ENCODE measurements at regions not wholly inside any gene's neighbourhood (a gene's known extent, or its start where the extent isn't known, plus 50 kb on each side); places are given as distances from the start of the nearest gene placed in this dataset.

DNA sequence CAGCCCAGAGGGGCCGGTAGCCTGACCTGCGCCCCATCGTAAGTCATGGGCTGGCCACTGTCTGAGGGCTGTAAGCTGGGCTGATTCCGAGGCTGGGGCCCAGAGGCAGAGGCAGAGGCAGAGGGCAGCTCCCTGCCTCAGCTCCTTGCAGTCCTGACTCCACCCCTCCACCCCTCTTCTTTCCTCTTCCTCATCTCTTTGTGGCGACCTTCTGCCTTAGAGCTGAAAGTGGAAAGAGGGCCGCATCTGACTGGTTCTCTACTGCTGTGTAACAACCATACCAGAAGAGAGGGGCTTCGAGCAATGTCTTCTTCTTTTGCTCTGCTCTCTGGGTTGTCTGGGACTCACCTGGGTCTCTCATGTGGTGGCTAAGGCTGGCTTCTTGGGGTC, 179.1 kb downstream of the RPS24 start:
- Histone ChIP-seq H3K4me3 (ENCODE audit: low read length) (no peak overlapping the region), H3K79me2 (ENCODE audit: low read length) (no peaks in the 10 kb centered on the region), H3K27me3 (ENCODE audit: low read length) (peaks cover 70% of the 10 kb centered on the region), H4K20me1 (ENCODE audit: low read length) (no peaks in the 10 kb centered on the region), H3K4me1 (ENCODE audit: insufficient read depth, low read length) (no peaks in the 10 kb centered on the region), H2AFZ (ENCODE audit: low read length) (no peak overlapping the region), H3F3A (ENCODE audit: low read length, unreplicated experiment) (no peaks in the 10 kb centered on the region), H3K36me3 (ENCODE audit: low read depth, low read length) (no peaks in the 10 kb centered on the region), H3K27ac (ENCODE audit: low read length) (no peak overlapping the region), H3K9me3 (ENCODE audit: low read length) (no peaks in the 10 kb centered on the region), H3K9me2 (replicated peaks; ENCODE audit: low read length) (no peaks in the 10 kb centered on the region), H3K9ac (ENCODE audit: low read length) (no peak overlapping the region), H3K4me2 (ENCODE audit: low read length) (no peak overlapping the region)
- CTCF ChIA-PET: no interaction called here
- TF ChIP-seq EZH2phosphoT487 (IDR thresholded peaks at IDR 0.05; ENCODE audit: borderline replicate concordance, low read length) (no peak), CTCF (conservative IDR thresholded peaks at IDR 0.05; ENCODE audit: low read depth, low read length) (no peak), EZH2 (IDR thresholded peaks at IDR 0.05; ENCODE audit: low read length, unreplicated experiment) (no peak)
- intact Hi-C loops (cut with micrococcal nuclease): loop anchor here (10.0 kb wide), 1 partner anchor 172 kb away; no protein-coding TSS in a partner anchor
- DNase-seq: no peak
- POLR2A ChIA-PET (ENCODE audit: unreplicated experiment): no interaction called here
- BruUV-seq (replicated peaks): no TSS peak
- no peak for ATAC-seq

DNA sequence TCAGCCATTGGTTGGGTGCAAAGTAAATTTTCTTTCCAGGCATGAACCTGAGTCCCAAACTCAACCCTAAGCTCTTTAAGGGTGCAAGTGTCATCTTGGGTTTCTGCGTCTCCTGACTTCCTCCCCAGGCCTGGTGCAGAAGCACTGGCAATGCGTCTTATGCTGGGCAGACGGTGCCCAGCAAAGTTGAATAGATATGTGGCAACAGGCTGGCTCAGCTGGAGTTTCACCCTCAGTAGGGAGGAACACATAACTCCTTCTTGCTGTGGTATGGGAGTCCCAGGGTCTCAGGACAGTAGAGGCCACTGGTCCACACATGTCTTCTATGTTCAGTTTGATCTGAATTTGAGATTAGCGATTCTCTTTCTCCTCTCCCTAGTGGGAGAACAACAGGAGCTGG, 181.3 kb downstream of the RPS24 start:
- no peaks in the 10 kb centered on the region for H3K9me3 ChIP-seq (ENCODE audit: low read length)
- H3K9me2 ChIP-seq (replicated peaks; ENCODE audit: low read length): no peaks in the 10 kb centered on the region
- H3K4me3 ChIP-seq (ENCODE audit: low read length): no peak overlapping the region
- H3K27me3 ChIP-seq (ENCODE audit: low read length): peaks cover 66% of the 10 kb centered on the region
- H3K9ac ChIP-seq (ENCODE audit: low read length): no peak overlapping the region
- no peak overlapping the region for H2AFZ ChIP-seq (ENCODE audit: low read length)
- no peaks in the 10 kb centered on the region for H3K4me1 ChIP-seq (ENCODE audit: insufficient read depth, low read length)
- intact Hi-C loops (cut with micrococcal nuclease): loop anchor here (10.0 kb wide), 1 partner anchor 170 kb away; no protein-coding TSS in a partner anchor
- no peaks in the 10 kb centered on the region for H3K36me3 ChIP-seq (ENCODE audit: low read depth, low read length)
- TF ChIP-seq EZH2 (IDR thresholded peaks at IDR 0.05; ENCODE audit: low read length, unreplicated experiment): no peak
- TF ChIP-seq EZH2phosphoT487 (IDR thresholded peaks at IDR 0.05; ENCODE audit: borderline replicate concordance, low read length): no peak; the same call in 1 of the 2 replicates
- no peak for TF ChIP-seq CTCF (conservative IDR thresholded peaks at IDR 0.05; ENCODE audit: low read depth, low read length)
- H3F3A ChIP-seq (ENCODE audit: low read length, unreplicated experiment): no peaks in the 10 kb centered on the region
- no peak for ATAC-seq
- H4K20me1 ChIP-seq (ENCODE audit: low read length): no peaks in the 10 kb centered on the region
- no peak overlapping the region for H3K4me2 ChIP-seq (ENCODE audit: low read length)
- no TSS peak for BruUV-seq (replicated peaks)
- ChIA-PET CTCF (no interaction called here), POLR2A (ENCODE audit: unreplicated experiment) (no interaction called here)
- H3K79me2 ChIP-seq (ENCODE audit: low read length): no peaks in the 10 kb centered on the region
- no peak for DNase-seq
- no peak overlapping the region for H3K27ac ChIP-seq (ENCODE audit: low read length)

- Histone ChIP-seq H3K9ac (ENCODE audit: low read length) (no peak overlapping the region), H2AFZ (ENCODE audit: low read length) (no peak overlapping the region), H4K20me1 (ENCODE audit: low read length) (no peaks in the 10 kb centered on the region), H3K9me2 (replicated peaks; ENCODE audit: low read length) (no peaks in the 10 kb centered on the region), H3F3A (ENCODE audit: low read length, unreplicated experiment) (no peaks in the 10 kb centered on the region), H3K4me3 (ENCODE audit: low read length) (no peak overlapping the region), H3K4me2 (ENCODE audit: low read length) (no peak overlapping the region), H3K4me1 (ENCODE audit: insufficient read depth, low read length) (no peaks in the 10 kb centered on the region), H3K79me2 (ENCODE audit: low read length) (no peaks in the 10 kb centered on the region), H3K9me3 (ENCODE audit: low read length) (no peaks in the 10 kb centered on the region), H3K27me3 (ENCODE audit: low read length) (peaks cover 73% of the 10 kb centered on the region), H3K36me3 (ENCODE audit: low read depth, low read length) (no peaks in the 10 kb centered on the region), H3K27ac (ENCODE audit: low read length) (no peak overlapping the region)
- BruUV-seq (replicated peaks): no TSS peak
- POLR2A ChIA-PET (ENCODE audit: unreplicated experiment): no interaction called here
- DNase-seq (no peak), ATAC-seq (no peak)
- TF ChIP-seq CTCF (conservative IDR thresholded peaks at IDR 0.05; ENCODE audit: low read depth, low read length) (no peak), EZH2 (IDR thresholded peaks at IDR 0.05; ENCODE audit: low read length, unreplicated experiment) (no peak), EZH2phosphoT487 (IDR thresholded peaks at IDR 0.05; ENCODE audit: borderline replicate concordance, low read length) (no peak)
- CTCF ChIA-PET: no interaction called here
- intact Hi-C loops (cut with micrococcal nuclease): loop anchor here (10.0 kb wide), 1 partner anchor 169 kb away; no protein-coding TSS in a partner anchor
Measured at GRCh38 chr10:78215645-78216044, 182.0 kb downstream of the RPS24 start.

Measured in PC-3 (cell line).